Keratinocyte (primary cell): ENCODE measurements at regions not wholly inside any gene's neighbourhood (a gene's known extent, or its start where the extent isn't known, plus 50 kb on each side); places are given as distances from the start of the nearest gene placed in this dataset.

Experiments used
- CTCF ChIP-seq, 3 experiments: IDR thresholded peaks in 1 of 3; conservative IDR thresholded peaks in 1 of 3; optimal IDR thresholded peaks in 1 of 3; 2 replicates in 2 of 3; 3 replicates in 1 of 3; pipeline versions ENCODE3 to v1.5.1; 2011; ENCODE audit warnings: low read length in 3 of 3, mild to moderate bottlenecking in 3 of 3, moderate library complexity in 2 of 3, control low read depth in 1 of 3, inconsistent platforms in 1 of 3; ENCODE audit not compliant: insufficient read depth in 2 of 3; ENCODE audit errors: extremely low read depth in 1 of 3
- EZH2 ChIP-seq: IDR thresholded peaks from one replicate; pipeline ENCODE4 v1.6.1; 2012; ENCODE audit warnings: inconsistent platforms, mild to moderate bottlenecking, low read length, moderate library complexity

GRCh38 chr14:39563361-39563760 is 131.1 kb upstream of the FBXO33 start:
- TF ChIP-seq EZH2 (no peak), CTCF (optimal IDR thresholded peaks at IDR 0.05 in 1 of 3, IDR thresholded peaks at IDR 0.05 in 1 of 3, conservative IDR thresholded peaks at IDR 0.05 in 1 of 3; ENCODE audit: extremely low read depth in 1 of 3, insufficient read depth in 2 of 3, low read length in 3 of 3) (no peak)
